Esophagus mucosa (tissue), 1 donor: ENCODE measurements at regions not wholly inside any gene's neighbourhood (a gene's known extent, or its start where the extent isn't known, plus 50 kb on each side); places are given as distances from the start of the nearest gene placed in this dataset.

Experiments used
- ATAC-seq: fragments of 200-7000 bp; cut with Tn5 transposase; one replicate; pipeline ENCODE4 v1.9.1; 2020
- donor health status: DM: yes; HTN: yes; CAD: no.

DNA sequence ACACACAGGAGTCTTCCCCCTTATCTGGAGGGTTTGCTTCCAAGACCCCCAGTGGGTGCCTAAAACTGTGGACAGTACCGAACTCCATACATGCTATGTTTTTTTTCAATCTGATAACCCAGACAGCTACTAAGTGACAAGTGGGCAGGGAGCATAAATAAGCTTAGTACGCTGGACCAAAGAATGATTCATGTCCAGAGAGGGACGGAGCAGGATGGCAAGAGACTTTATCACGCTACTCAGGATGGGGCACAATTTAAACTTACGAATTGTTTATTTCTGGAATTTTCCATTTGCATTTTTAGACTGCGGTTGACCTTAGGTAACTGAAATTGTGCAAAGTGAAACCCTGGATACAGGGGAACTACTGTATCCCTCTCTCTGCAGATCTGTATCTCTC is 410.0 kb upstream of the MKI67 start:
- ATAC-seq = no peak

- no peak for ATAC-seq
Observed at GRCh38 chr10:128537834-128538330, 411.7 kb upstream of the MKI67 start.

GRCh38 chr10:128538671-128539070 is 412.4 kb upstream of the MKI67 start:
- no peak for ATAC-seq

DNA sequence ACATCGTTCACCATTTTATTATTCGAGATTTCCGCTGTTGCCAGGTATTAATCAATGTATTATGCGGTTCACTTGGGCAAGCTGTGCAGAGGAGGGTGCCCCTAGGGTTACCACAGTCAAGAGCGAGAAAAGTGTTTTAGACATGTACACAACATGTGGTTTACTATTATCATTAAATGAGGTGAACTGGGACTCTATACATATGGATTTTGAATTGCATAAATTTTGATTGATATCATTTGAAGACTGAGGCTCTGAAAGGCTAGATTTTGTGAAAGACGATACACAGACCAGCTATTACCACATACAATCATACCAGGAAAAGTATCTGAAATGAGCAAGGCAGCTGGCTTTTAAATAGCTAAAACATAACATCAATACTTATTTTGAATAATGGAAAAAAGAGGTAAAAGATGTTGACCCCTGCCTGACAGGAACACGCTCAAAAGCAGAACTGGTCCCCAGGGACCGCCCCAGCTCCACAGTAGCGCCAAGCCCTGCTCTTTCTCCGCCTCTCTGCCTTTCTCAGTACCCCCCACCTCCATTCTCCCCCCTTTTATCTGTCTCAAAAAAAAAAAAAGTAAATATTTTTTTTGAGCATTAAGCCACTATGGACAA is 413.4 kb upstream of the MKI67 start:
- no peak for ATAC-seq

GRCh38 chr10:128540128-128540762 is 414.0 kb upstream of the MKI67 start:
- ATAC-seq = no peak

- no peak for ATAC-seq
Observed at GRCh38 chr10:128540781-128541761, 414.8 kb upstream of the MKI67 start.

- ATAC-seq = no peak
Observed at GRCh38 chr10:128541926-128542475, 415.8 kb upstream of the MKI67 start.

DNA sequence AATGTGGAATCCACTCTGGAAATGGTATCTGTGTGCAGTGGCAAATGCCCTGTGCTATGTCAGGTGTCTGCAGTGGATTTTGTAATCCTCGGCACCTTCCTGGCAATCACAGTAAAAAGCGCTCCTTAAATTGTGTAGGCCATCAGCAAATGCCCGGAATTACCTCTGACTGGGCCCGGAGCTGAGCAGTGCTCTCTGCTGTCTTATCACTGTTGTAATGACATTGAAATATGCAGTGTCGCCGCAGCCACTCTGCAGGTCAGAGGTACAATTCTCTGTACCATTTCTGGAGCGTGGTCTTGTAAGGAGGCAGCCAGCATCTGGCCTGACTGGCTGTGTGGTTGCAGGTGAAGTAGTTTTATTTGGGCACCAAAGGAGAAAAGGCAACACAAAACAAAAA is 416.4 kb upstream of the MKI67 start:
- ATAC-seq = no peak

GRCh38 chr10:128543151-128543550 is 416.9 kb upstream of the MKI67 start:
- ATAC-seq = no peak

DNA sequence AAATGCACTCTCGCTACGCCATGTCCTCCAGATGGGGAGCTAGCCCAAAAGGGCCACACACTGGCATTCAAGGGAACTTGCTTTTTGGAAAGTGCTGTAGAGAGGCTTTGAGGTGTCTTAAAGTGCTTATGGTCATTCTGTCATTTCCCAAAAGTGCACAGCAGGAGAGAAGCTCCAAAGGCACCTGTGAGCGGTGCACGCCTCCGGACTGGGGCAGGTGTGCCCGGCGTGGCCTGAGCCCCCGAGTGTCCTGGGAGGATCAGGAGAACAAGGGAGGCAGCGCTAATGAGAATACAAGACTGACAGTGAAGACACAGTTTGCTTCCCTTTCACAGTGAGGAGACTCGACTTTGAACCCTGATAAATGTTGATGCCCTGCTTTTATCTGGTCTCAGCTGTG is 419.0 kb upstream of the MKI67 start:
- no peak for ATAC-seq

GRCh38 chr10:128546651-128547165 is 420.5 kb upstream of the MKI67 start:
- no peak for ATAC-seq

DNA sequence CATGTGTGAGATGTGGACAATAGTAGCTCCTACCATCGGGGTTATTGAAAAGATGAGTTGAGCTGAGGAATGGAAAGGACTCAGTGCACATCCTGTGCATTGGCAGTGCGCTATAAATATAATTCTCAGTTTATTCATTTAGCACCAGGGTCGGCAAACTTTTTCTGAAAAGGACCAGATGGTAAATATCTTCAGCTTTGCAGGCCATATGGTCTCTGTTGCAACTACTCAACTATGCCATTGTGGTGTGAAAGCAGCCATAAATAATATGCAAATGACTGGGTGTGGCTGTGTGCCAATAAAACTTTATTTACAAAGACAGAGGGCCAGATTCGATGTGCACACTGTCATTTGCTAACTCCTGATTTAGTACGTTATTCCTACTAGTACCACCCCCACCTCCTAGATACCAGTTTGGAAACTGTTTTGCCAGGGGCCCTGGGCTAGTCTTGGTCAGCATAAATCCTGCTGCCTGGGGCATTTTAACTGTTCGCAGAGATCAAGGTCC is 422.9 kb upstream of the MKI67 start:
- ATAC-seq = no peak

DNA sequence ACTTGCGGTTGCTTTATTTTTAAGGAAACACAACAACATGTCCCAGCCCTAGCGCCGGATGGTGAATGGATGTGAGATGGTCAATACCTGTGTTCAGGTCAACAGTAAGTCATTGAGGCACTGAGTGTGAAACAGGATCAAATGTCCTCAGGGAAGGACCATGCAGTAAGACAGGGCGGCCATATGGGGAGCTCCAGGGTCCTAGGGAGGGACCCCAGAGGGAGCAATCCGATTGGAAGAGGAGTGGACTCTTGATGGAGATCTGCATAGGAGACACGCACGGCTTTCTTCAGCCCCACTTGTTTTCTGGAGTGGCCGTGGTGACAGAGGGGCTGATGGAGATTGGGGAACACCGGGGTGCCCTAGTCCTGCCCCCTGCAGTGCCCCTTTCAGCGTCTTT is 423.8 kb upstream of the MKI67 start:
- ATAC-seq = no peak

DNA sequence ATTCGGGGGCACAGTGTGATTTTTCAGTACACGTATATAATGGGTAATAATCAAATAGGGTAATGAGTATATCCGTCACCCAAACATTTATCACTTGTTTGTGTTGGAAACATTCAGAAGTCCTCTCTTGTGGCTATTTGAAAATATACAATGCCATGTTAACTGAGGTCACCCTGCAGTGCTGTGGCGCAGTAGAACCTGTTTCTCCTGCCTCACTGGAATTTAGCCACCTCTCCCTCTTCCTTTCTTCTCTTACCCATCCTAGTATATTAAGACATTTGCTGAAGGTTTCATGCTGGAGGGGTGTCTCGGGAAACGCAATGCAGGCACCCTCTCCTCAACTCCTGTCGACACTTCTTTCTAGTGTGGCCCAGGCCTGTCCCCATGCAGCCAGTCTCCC is 425.3 kb upstream of the MKI67 start:
- no peak for ATAC-seq

DNA sequence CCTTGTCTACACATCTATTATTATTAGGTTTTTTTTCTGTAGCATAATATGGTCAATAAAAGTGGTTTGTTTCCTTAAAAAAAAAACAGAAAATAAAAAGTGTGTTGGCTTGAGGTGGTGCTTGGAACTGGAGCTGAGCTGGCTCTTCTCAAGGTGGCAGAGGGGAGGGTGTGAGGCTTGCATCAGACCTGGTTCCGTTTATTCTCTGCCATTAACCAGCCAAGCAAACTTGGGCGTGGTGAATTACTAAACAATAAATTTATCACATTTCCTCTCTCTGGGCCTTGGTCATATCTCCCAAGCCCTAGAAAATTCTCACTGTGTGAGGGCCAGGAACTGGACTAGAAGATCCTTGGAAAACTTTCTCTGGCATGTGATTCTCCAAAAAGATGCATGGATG is 427.5 kb upstream of the MKI67 start:
- no peak for ATAC-seq

- ATAC-seq = no peak
Observed at GRCh38 chr10:128556182-128557110, 430.2 kb upstream of the MKI67 start.

- no peak for ATAC-seq
Observed at GRCh38 chr10:128557149-128557710, 431.0 kb upstream of the MKI67 start.

- no peak for ATAC-seq
Observed at GRCh38 chr10:128560406-128560805, 434.2 kb upstream of the MKI67 start.

GRCh38 chr10:128560993-128561392 is 434.8 kb upstream of the MKI67 start:
- no peak for ATAC-seq

DNA sequence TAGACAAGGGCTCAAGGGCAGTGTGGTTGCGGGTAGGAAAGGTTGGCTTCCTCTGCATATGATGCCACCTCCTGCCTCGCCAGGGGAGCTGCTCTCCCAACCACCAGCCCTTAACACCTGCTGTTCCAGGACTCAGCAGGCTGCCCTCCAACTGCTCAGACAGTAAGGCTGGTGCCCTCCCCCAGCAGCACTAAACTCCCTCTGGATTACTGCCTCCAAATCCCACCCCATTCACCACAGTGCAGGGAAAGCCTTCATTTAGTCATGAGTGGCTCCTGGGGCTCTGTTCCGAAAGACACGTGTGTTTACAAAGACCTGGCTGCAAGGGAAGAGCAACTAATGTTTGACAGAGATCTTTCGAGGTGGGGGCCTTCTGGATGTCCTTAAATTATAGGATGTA is 437.2 kb upstream of the MKI67 start:
- ATAC-seq = no peak

- ATAC-seq = no peak
Observed at GRCh38 chr10:128563904-128564303, 437.7 kb upstream of the MKI67 start.
